22Rv1 (cell line): ENCODE measurements at regions not wholly inside any gene's neighbourhood (a gene's known extent, or its start where the extent isn't known, plus 50 kb on each side); places are given as distances from the start of the nearest gene placed in this dataset.

Experiments
- CTCF ChIP-seq: fragments of 450-650 bp; IDR thresholded peaks from 2 replicates; pipeline ENCODE4 v1.5.1; 2017; ENCODE audit warnings: mild to moderate bottlenecking
- ZFX ChIP-seq: fragments of 450-650 bp; IDR thresholded peaks from 2 replicates; pipeline ENCODE4 v1.6.1; 2017; ENCODE audit warnings: antibody characterized with exemption, borderline replicate concordance

GRCh38 chr9:38192731-38193265 lies 123.8 kb upstream of the SHB start:
- TF ChIP-seq CTCF (no peak), ZFX (no peak)
